ENCODE measurements at regions not wholly inside any gene's neighbourhood (a gene's known extent, or its start where the extent isn't known, plus 50 kb on each side); places are given as distances from the start of the nearest gene placed in this dataset.

DNA sequence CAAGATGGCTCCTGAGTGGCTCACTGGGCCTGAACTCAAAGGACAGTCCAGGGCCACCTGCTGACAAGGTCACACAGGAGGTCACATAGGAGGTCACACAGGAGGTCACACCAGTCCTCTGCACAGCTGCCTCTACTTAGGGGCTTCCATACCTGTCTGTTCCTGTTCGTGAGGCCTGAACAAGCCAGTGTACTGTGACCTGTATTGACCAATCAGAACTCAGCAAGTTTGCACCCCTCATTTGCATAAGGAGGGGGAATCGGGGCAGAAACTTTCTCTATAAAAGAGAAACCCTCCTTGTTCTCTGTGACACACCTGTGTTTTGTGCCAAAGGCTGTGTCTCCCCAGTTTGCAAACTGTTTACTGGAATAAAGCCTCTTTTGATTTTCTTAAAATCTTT is 478.9 kb downstream of the EIPR1 start:
- Histone ChIP-seq H3K18ac (ENCODE audit: extremely low read depth, low read length) (no peak overlapping the region), H4K8ac (ENCODE audit: extremely low read depth, insufficient read depth, low read length) (no peak overlapping the region), H2BK20ac (ENCODE audit: low read length) (no peak overlapping the region), H2BK5ac (ENCODE audit: low read depth, low read length) (no peak overlapping the region), H3K23ac (ENCODE audit: insufficient read length) (no peak overlapping the region), H3K23me2 (ENCODE audit: low read depth, low read length) (no peaks in the 10 kb centered on the region), H3K4me1 (replicated peaks in 1 of 4; ENCODE audit: control insufficient read depth in 3 of 4, insufficient read depth in 4 of 4, low read length in 3 of 4) (no peaks in the 10 kb centered on the region), H4K91ac (replicated peaks; ENCODE audit: insufficient read length, low read length) (no peak overlapping the region), H4K5ac (ENCODE audit: insufficient read length, low read depth, low read length) (no peak overlapping the region), H3K4ac (replicated peaks; ENCODE audit: insufficient read length, low read depth, low read length) (no peak overlapping the region), H3K27me3 (replicated peaks in 1 of 4; ENCODE audit: control insufficient read depth in 3 of 4, extremely low read depth in 1 of 4, insufficient read depth in 3 of 4, low read length in 3 of 4) (no peaks in the 10 kb centered on the region), H3K9ac (replicated peaks in 1 of 4; ENCODE audit: extremely low read depth in 1 of 4, low read depth in 3 of 4, low read length in 3 of 4) (no peak overlapping the region), H3K79me1 (ENCODE audit: low read depth, low read length) (no peaks in the 10 kb centered on the region), H2AFZ (ENCODE audit: low read length) (no peak overlapping the region), H3K56ac (replicated peaks; ENCODE audit: insufficient read length, low read depth, low read length) (no peak overlapping the region), H2BK12ac (ENCODE audit: low read depth, low read length) (no peak overlapping the region), H4K20me1 (replicated peaks in 1 of 2; ENCODE audit: control insufficient read depth in 1 of 2, insufficient read depth in 2 of 2, low read length in 2 of 2) (no peaks in the 10 kb centered on the region), H3K4me3 (ENCODE audit: extremely low read depth in 1 of 4, insufficient read depth in 2 of 4, low read depth in 3 of 4, low read length in 4 of 4) (no peak overlapping the region), H3K79me2 (ENCODE audit: control insufficient read depth in 1 of 2, insufficient read depth in 2 of 2, low read length in 2 of 2) (no peaks in the 10 kb centered on the region), H3K36me3 (ENCODE audit: control insufficient read depth in 2 of 4, insufficient read depth in 4 of 4, low read length in 3 of 4) (no peaks in the 10 kb centered on the region), H2BK15ac (ENCODE audit: low read length) (no peak overlapping the region), H2AK5ac (ENCODE audit: low read depth, low read length) (no peak overlapping the region), H3K14ac (ENCODE audit: insufficient read length) (no peak overlapping the region), H3K27ac (ENCODE audit: low read depth, low read length) (no peak overlapping the region), H2BK120ac (replicated peaks; ENCODE audit: low read depth, low read length) (no peak overlapping the region), H3K4me2 (ENCODE audit: insufficient read depth in 1 of 2, low read depth in 2 of 2, low read length in 2 of 2) (no peak overlapping the region), H3K9me3 (ENCODE audit: insufficient read depth in 2 of 2, low read depth in 1 of 2, low read length in 1 of 2) (no peaks in the 10 kb centered on the region)
- CTCF ChIA-PET (ENCODE audit: partially characterized antibody) = no interaction called here
- no peak for DNase-seq (ENCODE audit: low read depth in 1 of 2, low spot score in 2 of 2)
- POLR2A ChIA-PET (ENCODE audit: partially characterized antibody) = no interaction called here
- no peak for FAIRE-seq
- 89% methylated on average over 2 of the region's 2 CpGs; no CpG with 5 or more reads in 1 of the 2 experiments for WGBS, 2 experiments (ENCODE audit: extremely low coverage in 1 of 2, insufficient coverage in 1 of 2, insufficient read length in 1 of 2, insufficient replicate concordance in 2 of 2, low coverage in 1 of 2, low lambda C conversion rate in 2 of 2, missing lambda C conversion rate in 1 of 2)
- TF ChIP-seq YY1 (IDR thresholded peaks at IDR 0.05; ENCODE audit: low read depth, low read length) (no peak), SP4 (IDR thresholded peaks at IDR 0.05; ENCODE audit: low read length) (no peak), CTBP2 (IDR thresholded peaks at IDR 0.05; ENCODE audit: borderline replicate concordance, insufficient read depth, insufficient read length, low read length) (no peak), POU5F1 (IDR thresholded peaks at IDR 0.05; ENCODE audit: low read depth, low read length) (no peak), HDAC2 (IDR thresholded peaks at IDR 0.05; ENCODE audit: borderline replicate concordance in 1 of 2, low read depth in 2 of 2, low read length in 2 of 2) (no peak), FOSL1 (IDR thresholded peaks at IDR 0.05; ENCODE audit: insufficient read depth, low read depth, low read length) (no peak), RBBP5 (IDR thresholded peaks at IDR 0.05; ENCODE audit: borderline replicate concordance, low read depth, low read length) (no peak), GTF2F1 (IDR thresholded peaks at IDR 0.05; ENCODE audit: borderline replicate concordance, low read depth, low read length) (no peak), ATF3 (IDR thresholded peaks at IDR 0.05; ENCODE audit: insufficient read depth, low read depth, low read length) (no peak), TBP (IDR thresholded peaks at IDR 0.05; ENCODE audit: low read depth, low read length) (no peak), SIRT6 (IDR thresholded peaks at IDR 0.05; ENCODE audit: low read length) (no peak)

Data from H1 (cell line).